Astrocyte (in vitro differentiated cells and primary cell): ENCODE measurements at regions not wholly inside any gene's neighbourhood (a gene's known extent, or its start where the extent isn't known, plus 50 kb on each side); places are given as distances from the start of the nearest gene placed in this dataset.

Experiments used
- DNase-seq: peaks from one replicate; pipeline ENCODE4 v3.0.0-alpha.2; 2010; ENCODE audit warnings: low read depth
- FAIRE-seq: peaks from 2 replicates; lab custom pipeline; 2011; peaks lifted over from hg19 to GRCh38; lab: Jason Lieb, UNC
- H2AFZ ChIP-seq: 2 replicates; pipeline ENCODE4 v1.6.0; 2012; ENCODE audit warnings: low read depth, low read length, inconsistent platforms
- H3K27ac ChIP-seq: 2 replicates; pipeline ENCODE4 v1.5.1; 2011; ENCODE audit warnings: low read depth, low read length, inconsistent platforms
- H3K27me3 ChIP-seq: 2 replicates; pipeline ENCODE4 v1.6.0; 2011; ENCODE audit warnings: low read length, inconsistent platforms; ENCODE audit not compliant: insufficient read depth
- H3K36me3 ChIP-seq: 2 replicates; pipeline ENCODE4 v1.5.1; 2011; ENCODE audit warnings: low read length, inconsistent platforms; ENCODE audit not compliant: insufficient read depth
- H3K4me1 ChIP-seq: 2 replicates; pipeline ENCODE4 v1.5.1; 2011; ENCODE audit warnings: low read length, inconsistent platforms; ENCODE audit not compliant: insufficient read depth
- H3K4me2 ChIP-seq: 2 replicates; pipeline ENCODE4 v1.6.0; 2012; ENCODE audit warnings: low read length, inconsistent platforms
- H3K4me3 ChIP-seq: 2 replicates; pipeline ENCODE4 v1.5.1; 2011; ENCODE audit warnings: low read depth, mild to moderate bottlenecking, low read length, inconsistent platforms; ENCODE audit not compliant: insufficient read depth
- H3K79me2 ChIP-seq: 2 replicates; pipeline ENCODE4 v1.6.0; 2012; ENCODE audit warnings: mild to moderate bottlenecking, low read length, inconsistent platforms; ENCODE audit not compliant: insufficient read depth
- H3K9ac ChIP-seq: 2 replicates; pipeline ENCODE4 v1.6.0; 2012; ENCODE audit warnings: mild to moderate bottlenecking, low read length, inconsistent platforms
- H3K9me3 ChIP-seq: 2 replicates; pipeline ENCODE4 v1.5.1; 2012; ENCODE audit warnings: low read depth, mild to moderate bottlenecking, low read length, inconsistent platforms; ENCODE audit not compliant: insufficient read depth
- H4K20me1 ChIP-seq: 2 replicates; pipeline ENCODE4 v1.6.0; 2012; ENCODE audit warnings: low read length, inconsistent platforms; ENCODE audit not compliant: insufficient read depth
- H3K27ac Mint-ChIP-seq: one replicate; pipeline ENCODE4 v1.8.0; 2021; ENCODE audit warnings: mild to moderate bottlenecking, mixed read lengths; ENCODE audit not compliant: unreplicated experiment
- H3K27me3 Mint-ChIP-seq: one replicate; pipeline ENCODE4 v1.8.0; 2021; ENCODE audit warnings: low read depth, mixed read lengths; ENCODE audit not compliant: unreplicated experiment
- H3K36me3 Mint-ChIP-seq: one replicate; pipeline ENCODE4 v1.8.0; 2021; ENCODE audit warnings: low read depth, mixed read lengths; ENCODE audit not compliant: unreplicated experiment
- H3K4me1 Mint-ChIP-seq: one replicate; pipeline ENCODE4 v1.8.0; 2021; ENCODE audit warnings: low read depth, mixed read lengths; ENCODE audit not compliant: unreplicated experiment
- H3K4me3 Mint-ChIP-seq: one replicate; pipeline ENCODE4 v1.8.0; 2021; ENCODE audit warnings: mild to moderate bottlenecking, moderate library complexity, mixed read lengths; ENCODE audit not compliant: unreplicated experiment
- H3K9me3 Mint-ChIP-seq: one replicate; pipeline ENCODE4 v1.8.0; 2021; ENCODE audit warnings: mild to moderate bottlenecking, mixed read lengths; ENCODE audit not compliant: unreplicated experiment
- CTCF ChIP-seq: IDR thresholded peaks from 2 replicates; pipeline ENCODE4 v1.5.1; 2011; ENCODE audit warnings: low read depth, mild to moderate bottlenecking, inconsistent platforms, low read length, moderate library complexity; ENCODE audit not compliant: insufficient read depth
- EZH2 ChIP-seq: IDR thresholded peaks from 2 replicates; pipeline ENCODE4 v1.6.1; 2012; ENCODE audit warnings: mild to moderate bottlenecking, low read length, inconsistent platforms; ENCODE audit not compliant: insufficient read depth

GRCh38 chr5:110053205-110053604, 363.5 kb downstream of the MAN2A1 start:
- Mint-ChIP-seq H3K4me1 (peaks cover 18% of the 10 kb centered on the region), H3K36me3 (no peaks in the 10 kb centered on the region)

GRCh38 chr5:110053824-110054223, 364.1 kb downstream of the MAN2A1 start:
- Histone ChIP-seq H3K79me2 (no peaks in the 10 kb centered on the region), H3K27me3 (no peaks in the 10 kb centered on the region), H4K20me1 (no peaks in the 10 kb centered on the region), H3K9ac (no peak overlapping the region), H3K9me3 (no peaks in the 10 kb centered on the region), H3K4me2 (no peak overlapping the region), H3K36me3 (no peaks in the 10 kb centered on the region), H3K4me1 (peaks cover 4% of the 10 kb centered on the region), H3K4me3 (no peak overlapping the region), H3K27ac (no peak overlapping the region), H2AFZ (no peak overlapping the region)
- no peak for DNase-seq
- Mint-ChIP-seq H3K4me3 (no peak overlapping the region), H3K9me3 (no peaks in the 10 kb centered on the region), H3K36me3 (no peaks in the 10 kb centered on the region), H3K27me3 (no peaks in the 10 kb centered on the region), H3K4me1 (peaks cover 18% of the 10 kb centered on the region), H3K27ac (no peak overlapping the region)
- no peak for FAIRE-seq
- TF ChIP-seq EZH2, result no peak
- no peak for TF ChIP-seq CTCF

More at GRCh38 chr5:110053205-110053604, 363.5 kb downstream of the MAN2A1 start:
- Histone ChIP-seq H3K9me3 (no peaks in the 10 kb centered on the region), H2AFZ (no peak overlapping the region), H3K4me1 (peaks cover 4% of the 10 kb centered on the region), H3K9ac (no peak overlapping the region), H3K79me2 (no peaks in the 10 kb centered on the region), H3K27ac (no peak overlapping the region), H3K27me3 (no peaks in the 10 kb centered on the region), H4K20me1 (no peaks in the 10 kb centered on the region), H3K36me3 (no peaks in the 10 kb centered on the region), H3K4me2 (no peak overlapping the region), H3K4me3 (no peak overlapping the region)
- FAIRE-seq (no peak), DNase-seq (no peak)
- Mint-ChIP-seq H3K9me3 (no peaks in the 10 kb centered on the region), H3K27me3 (no peaks in the 10 kb centered on the region), H3K4me3 (no peak overlapping the region), H3K27ac (no peak overlapping the region)
- no peak for TF ChIP-seq EZH2
- no peak for TF ChIP-seq CTCF

- H3K27ac ChIP-seq, result no peak overlapping the region
- H3K27me3 ChIP-seq, result no peaks in the 10 kb centered on the region
- H3K27ac Mint-ChIP-seq, result no peak overlapping the region
- H3K4me3 Mint-ChIP-seq, result no peak overlapping the region
- H3K4me3 ChIP-seq, result no peak overlapping the region
- no peak overlapping the region for H2AFZ ChIP-seq
- H3K36me3 Mint-ChIP-seq, result no peaks in the 10 kb centered on the region
- H3K27me3 Mint-ChIP-seq, result no peaks in the 10 kb centered on the region
- no peaks in the 10 kb centered on the region for H3K36me3 ChIP-seq
- H3K4me2 ChIP-seq, result peak overlapping the region; percentile 0
- FAIRE-seq (peak; percentile 78), DNase-seq (peak; percentile 89)
- H3K4me1 ChIP-seq, result peaks cover 4% of the 10 kb centered on the region
- H3K9me3 Mint-ChIP-seq, result no peaks in the 10 kb centered on the region
- no peaks in the 10 kb centered on the region for H4K20me1 ChIP-seq
- H3K4me1 Mint-ChIP-seq, result peaks cover 18% of the 10 kb centered on the region
- TF ChIP-seq EZH2 (no peak), CTCF (peak; percentile 36)
- no peak overlapping the region for H3K9ac ChIP-seq
- H3K9me3 ChIP-seq, result no peaks in the 10 kb centered on the region
- H3K79me2 ChIP-seq, result no peaks in the 10 kb centered on the region
These were observed 364.5 kb downstream of the MAN2A1 start for GRCh38 chr5:110054240-110054639.
